Mononuclear cell (primary cell): ENCODE measurements at regions not wholly inside any gene's neighbourhood (a gene's known extent, or its start where the extent isn't known, plus 50 kb on each side); places are given as distances from the start of the nearest gene placed in this dataset.
"Not testable (repeated sequence)": the region's sequence is repeated elsewhere in the genome, so short reads cannot be mapped to it uniquely, and the experiment has no call there.

Source experiments
- H3K27me3 ChIP-seq: 2 replicates; pipeline ENCODE4 v1.6.0; 2011; ENCODE audit warnings: low read length, control low read depth; ENCODE audit not compliant: insufficient read depth
- H3K4me1 ChIP-seq: 2 replicates; pipeline ENCODE4 v1.5.1; 2011; ENCODE audit warnings: mild to moderate bottlenecking, low read length, control low read depth; ENCODE audit not compliant: insufficient read depth
- H3K4me3 ChIP-seq: 2 replicates; pipeline ENCODE4 v1.5.1; 2011; ENCODE audit warnings: mild to moderate bottlenecking, low read length, moderate library complexity
- H3K9me3 ChIP-seq: 2 replicates; pipeline ENCODE4 v1.5.1; 2011; ENCODE audit warnings: low read depth, mild to moderate bottlenecking, control low read depth, low read length

DNA sequence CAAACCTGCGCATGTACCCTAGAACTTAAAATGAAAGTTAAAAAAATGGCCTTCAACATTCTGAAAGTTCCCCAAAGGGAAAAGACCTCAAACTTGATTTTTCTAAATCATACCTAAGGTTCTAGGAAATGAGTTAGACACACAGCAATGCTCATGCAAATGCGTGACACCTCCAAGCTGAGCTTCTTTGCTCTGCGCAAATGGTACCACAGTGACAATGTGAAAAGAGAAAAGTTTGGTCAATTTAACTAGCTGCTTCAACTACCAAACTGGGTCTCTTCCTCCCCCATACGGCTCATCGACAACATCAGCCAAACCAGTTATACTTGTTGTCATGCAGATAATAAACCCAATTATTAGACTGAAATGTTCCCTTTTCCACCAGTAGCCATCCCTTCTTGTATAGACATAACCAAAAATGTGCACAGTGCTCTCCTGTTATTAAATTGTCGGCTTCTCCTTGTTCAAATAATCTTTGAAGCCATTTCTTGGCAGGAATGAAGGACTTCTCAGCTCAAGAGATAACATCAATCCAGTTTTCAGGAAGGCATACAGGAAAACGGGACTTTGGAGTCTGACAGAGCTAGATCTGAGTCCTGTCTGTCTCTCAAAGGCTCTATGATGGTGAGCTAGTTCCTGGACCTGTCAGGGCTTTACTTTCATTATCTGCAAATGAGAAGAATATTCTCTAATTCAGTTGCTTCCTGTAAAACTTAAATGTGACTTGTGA, 185.6 kb upstream of the NR3C1 start:
- Histone ChIP-seq H3K4me1 (peaks cover 7% of the 10 kb centered on the region), H3K27me3 (no peaks in the 10 kb centered on the region), H3K4me3 (no peak overlapping the region), H3K9me3 (no peaks in the 10 kb centered on the region)

DNA sequence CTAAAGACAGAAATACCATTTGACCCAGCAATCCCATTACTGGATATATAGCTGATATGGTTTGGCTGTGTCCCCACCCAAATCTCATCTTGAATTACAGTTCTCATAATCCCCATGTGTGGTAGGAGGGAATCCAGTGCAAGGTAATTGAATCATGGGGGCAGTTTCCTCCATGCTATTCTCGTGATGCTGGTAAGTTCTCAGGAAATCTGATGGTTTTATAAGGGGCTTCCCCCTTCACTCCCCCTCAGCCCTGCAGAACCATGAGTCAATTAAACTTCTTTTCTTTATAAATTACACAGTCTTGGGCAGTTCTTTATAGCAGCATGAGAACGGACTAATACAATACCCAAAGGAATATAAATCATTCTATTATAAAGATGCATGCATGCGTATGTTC, 184.6 kb upstream of the NR3C1 start:
- H3K9me3 ChIP-seq, H3K4me3 ChIP-seq, H3K27me3 ChIP-seq, H3K4me1 ChIP-seq: not testable (repeated sequence)

DNA sequence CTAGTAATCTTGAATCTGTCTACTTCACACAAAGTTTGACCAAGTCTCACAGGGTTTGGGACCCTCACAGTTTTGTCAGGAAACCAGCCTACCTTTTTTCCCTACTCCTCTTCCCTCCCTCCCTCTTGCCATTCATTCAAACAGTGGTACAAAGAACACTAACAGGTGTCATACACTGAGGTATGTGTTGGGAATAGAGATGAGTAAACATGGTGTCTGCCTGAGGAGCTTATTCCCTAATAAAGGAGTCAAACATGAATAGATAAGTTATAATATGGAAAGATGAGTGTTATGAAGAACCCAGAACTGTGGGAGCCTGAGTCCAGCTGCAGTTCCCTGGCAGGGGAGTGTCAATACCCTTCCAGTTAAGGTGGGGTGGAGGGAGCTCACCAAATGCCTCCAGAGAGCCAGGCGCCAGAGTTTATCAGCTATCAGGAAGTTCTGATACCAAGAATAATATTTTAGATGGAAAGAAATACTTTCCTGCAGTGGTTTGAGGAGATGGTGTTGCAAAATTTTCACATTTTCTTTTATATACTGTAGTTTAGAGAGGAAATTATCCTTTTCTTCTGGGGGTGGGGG, 183.4 kb upstream of the NR3C1 start:
- Histone ChIP-seq H3K4me3 (no peak overlapping the region), H3K4me1 (no peaks in the 10 kb centered on the region), H3K27me3 (no peaks in the 10 kb centered on the region), H3K9me3 (no peaks in the 10 kb centered on the region)

DNA sequence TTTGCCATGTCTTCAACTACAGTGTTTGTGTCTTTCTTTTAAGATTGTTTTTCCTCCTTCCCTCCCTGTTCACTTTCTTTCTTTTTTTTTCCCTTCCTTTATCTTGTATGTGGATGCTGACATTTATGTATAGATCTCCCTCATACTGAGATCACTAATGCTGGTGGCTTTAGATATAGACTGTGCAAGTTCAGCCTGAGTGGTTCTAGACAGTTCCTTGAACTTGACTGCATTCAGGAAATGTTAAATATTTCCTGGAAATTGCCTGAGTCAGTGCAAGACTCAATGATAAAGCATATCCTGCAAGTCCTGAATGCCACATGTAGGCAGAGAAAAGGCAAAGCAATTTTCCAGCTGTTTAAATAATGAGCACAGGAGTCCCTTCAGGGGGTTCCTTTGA, 182.5 kb upstream of the NR3C1 start:
- H3K27me3 ChIP-seq, result no peaks in the 10 kb centered on the region
- H3K4me3 ChIP-seq, result no peak overlapping the region
- no peaks in the 10 kb centered on the region for H3K4me1 ChIP-seq
- no peaks in the 10 kb centered on the region for H3K9me3 ChIP-seq

DNA sequence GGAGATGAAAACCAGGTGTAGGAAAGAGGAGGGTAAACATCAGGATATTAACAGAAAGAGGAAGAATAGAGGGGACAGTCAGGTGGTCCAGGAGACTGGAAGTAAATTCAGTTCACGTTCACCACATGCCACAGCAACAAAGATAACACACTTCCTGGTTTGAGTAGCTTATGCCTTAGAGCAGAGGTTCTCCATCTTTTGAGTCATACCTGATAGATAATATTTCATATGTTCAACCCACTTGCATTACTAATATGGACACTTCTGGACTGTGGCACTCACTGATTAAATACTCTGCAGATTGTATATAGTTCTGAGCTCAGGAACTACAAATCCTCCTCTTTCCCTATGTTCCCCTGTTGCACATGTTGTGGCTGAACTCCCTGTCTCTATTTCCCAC, 179.9 kb upstream of the NR3C1 start:
- H3K4me1 ChIP-seq, result no peaks in the 10 kb centered on the region
- no peaks in the 10 kb centered on the region for H3K9me3 ChIP-seq
- no peaks in the 10 kb centered on the region for H3K27me3 ChIP-seq
- H3K4me3 ChIP-seq, result no peak overlapping the region

DNA sequence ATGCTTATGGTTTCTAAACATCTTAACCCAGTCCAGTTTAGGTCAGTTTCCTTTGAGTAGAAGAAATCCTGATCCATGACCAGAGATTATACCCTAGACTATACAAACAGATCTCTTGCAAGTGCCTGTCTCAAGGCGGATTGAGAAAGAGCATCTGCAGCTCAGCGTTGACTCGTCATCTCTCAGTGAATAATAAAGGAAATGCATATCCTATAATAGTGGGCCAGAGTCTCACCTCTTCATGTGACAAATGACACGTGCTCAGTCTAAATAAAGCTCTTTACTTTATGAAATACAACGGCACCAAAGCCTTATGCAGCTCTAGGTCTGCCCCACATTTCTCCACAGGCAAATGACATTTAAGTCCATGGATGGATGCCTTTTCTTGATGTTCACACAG, 179.4 kb upstream of the NR3C1 start:
- Histone ChIP-seq H3K4me1 (no peaks in the 10 kb centered on the region), H3K9me3 (no peaks in the 10 kb centered on the region), H3K4me3 (no peak overlapping the region), H3K27me3 (no peaks in the 10 kb centered on the region)

DNA sequence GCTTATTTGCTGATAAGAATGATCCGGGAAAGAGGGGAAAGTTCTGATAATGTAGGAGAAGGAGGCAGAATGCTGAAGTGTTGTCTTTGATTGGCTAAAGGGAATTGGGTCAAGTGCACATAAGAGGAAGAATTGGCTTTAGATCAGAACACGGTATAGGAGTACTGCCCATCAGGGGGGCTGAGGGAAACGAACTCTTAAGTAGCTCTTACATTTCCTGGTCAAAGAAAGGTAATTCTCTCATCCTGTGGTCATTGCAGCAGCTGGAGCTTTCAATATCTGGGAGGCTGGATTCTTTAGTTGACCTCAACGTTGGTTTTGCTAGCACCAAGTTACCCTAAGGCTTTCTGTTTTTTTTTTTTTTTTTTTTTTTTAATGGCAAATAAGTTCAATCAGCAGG, 178.7 kb upstream of the NR3C1 start:
- H3K4me3 ChIP-seq, result no peak overlapping the region
- no peaks in the 10 kb centered on the region for H3K4me1 ChIP-seq
- no peaks in the 10 kb centered on the region for H3K9me3 ChIP-seq
- H3K27me3 ChIP-seq, result no peaks in the 10 kb centered on the region

DNA sequence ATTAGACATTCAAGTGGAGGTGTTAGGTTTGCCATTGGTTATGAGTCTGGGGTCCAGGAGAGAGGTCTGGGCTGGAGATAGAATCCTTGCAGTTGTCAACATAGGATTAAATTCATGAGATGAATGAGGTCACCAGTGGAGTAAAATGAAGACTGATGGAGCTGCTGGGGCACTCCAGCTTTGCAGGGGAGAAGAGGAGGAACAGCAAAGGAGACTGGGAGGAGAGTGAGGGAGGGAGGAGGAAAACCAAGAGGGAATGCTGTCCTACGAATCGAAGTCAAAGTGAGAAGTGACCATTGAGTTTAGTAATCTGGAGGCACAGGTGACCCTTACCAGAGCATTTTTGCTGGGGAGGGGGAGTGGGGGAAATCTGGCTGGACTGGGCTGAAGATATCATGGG, 178.2 kb upstream of the NR3C1 start:
- Histone ChIP-seq H3K4me1 (no peaks in the 10 kb centered on the region), H3K4me3 (no peak overlapping the region), H3K27me3 (no peaks in the 10 kb centered on the region), H3K9me3 (no peaks in the 10 kb centered on the region)

DNA sequence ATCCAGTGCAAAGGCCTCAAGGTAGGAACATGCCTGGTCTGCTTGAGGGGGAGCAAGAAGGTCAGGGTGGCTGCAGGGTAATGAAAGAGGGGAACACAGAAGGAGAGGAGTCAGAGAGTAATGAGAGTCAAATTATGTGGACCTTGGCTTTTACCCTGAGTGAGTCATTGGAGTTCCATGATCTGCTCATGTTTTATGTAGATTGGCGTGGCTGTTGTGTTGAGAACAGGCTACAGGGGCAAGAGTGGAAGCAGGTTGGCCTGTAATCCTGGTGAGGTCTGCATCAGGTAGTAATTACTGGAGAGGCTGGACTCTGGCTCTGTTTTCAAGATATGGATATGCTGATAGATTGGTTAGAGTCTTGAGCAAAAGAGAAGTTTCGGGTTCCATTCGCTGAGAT, 177.7 kb upstream of the NR3C1 start:
- Histone ChIP-seq H3K4me3 (no peak overlapping the region), H3K4me1 (no peaks in the 10 kb centered on the region), H3K9me3 (no peaks in the 10 kb centered on the region), H3K27me3 (no peaks in the 10 kb centered on the region)

DNA sequence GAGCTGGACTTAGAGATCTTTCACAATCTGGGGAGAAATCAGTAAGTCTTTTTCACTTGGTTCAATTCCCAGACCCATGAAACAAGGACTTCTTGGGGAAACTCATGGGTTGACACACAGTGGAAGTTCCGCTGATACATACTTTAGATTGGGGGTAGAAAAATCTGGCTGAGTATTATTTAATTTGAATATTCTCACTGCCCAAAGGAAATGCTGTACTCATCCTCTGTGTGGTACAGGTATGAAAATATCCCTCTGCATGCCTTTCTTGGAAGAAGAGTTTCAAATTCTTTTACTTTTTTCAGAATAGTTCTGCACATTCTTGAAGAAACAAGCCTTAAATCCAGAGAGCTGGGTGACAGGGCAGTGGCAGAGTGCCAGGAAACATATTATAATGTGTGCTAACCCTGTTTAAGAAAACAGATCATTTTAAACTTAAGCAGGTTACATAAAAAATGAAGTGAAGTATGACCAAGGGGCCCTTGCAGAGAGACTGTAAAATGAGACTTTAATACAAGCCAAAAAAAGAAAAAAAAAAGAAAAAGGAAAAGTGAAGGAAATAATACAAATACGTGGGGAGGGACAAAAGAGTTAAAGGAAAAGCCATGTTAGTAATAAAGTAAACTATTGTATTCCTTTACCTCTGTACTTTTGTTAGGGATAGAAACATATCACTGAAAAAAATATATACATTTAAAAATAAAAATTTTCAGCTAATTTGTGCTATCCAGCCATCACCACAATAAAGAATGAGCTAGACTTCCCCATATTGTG, 173.4 kb upstream of the NR3C1 start:
- H3K4me3 ChIP-seq, result no peak overlapping the region
- no peaks in the 10 kb centered on the region for H3K9me3 ChIP-seq
- H3K4me1 ChIP-seq, result peaks cover 3% of the 10 kb centered on the region
- no peaks in the 10 kb centered on the region for H3K27me3 ChIP-seq

DNA sequence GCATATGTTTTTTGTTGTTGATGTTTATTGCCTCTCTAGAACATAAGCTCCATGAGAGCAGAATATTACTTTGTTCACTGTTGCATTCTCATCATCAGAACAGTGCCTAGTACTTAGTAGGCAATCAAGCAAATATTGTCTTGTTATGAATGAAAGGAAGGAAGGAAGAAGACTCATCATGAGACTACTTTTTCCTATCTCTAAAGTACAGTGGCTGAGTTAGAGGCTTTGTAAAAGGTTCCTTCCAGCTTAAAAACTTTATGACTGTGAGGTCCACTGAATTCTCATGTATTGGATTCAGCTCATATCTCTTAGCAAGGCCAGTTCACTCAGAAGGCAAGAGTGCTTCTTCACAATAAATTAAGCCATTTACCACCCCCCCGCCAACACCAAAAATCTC, 171.8 kb upstream of the NR3C1 start:
- Histone ChIP-seq H3K4me1 (peaks cover 3% of the 10 kb centered on the region), H3K9me3 (no peaks in the 10 kb centered on the region), H3K27me3 (no peaks in the 10 kb centered on the region), H3K4me3 (no peak overlapping the region)

DNA sequence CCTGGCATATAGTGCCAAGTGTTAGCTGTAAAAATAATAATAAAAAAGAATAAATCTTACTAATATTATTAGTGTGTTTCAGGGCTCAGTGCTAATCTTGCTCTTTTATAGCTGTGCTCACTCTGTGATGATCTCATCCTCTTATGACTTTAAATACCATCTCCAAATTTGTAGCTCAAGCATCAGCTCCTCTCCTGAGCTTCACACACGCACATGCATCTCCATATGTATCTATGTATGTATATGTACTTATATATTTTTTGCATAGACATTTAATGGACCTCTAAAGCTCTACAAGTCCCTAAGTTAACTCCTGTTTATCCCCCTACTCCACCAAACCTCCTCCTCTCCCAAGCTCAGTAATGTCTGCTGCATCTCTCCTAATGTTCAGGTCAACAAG, 170.8 kb upstream of the NR3C1 start:
- peaks cover 3% of the 10 kb centered on the region for H3K4me1 ChIP-seq

DNA sequence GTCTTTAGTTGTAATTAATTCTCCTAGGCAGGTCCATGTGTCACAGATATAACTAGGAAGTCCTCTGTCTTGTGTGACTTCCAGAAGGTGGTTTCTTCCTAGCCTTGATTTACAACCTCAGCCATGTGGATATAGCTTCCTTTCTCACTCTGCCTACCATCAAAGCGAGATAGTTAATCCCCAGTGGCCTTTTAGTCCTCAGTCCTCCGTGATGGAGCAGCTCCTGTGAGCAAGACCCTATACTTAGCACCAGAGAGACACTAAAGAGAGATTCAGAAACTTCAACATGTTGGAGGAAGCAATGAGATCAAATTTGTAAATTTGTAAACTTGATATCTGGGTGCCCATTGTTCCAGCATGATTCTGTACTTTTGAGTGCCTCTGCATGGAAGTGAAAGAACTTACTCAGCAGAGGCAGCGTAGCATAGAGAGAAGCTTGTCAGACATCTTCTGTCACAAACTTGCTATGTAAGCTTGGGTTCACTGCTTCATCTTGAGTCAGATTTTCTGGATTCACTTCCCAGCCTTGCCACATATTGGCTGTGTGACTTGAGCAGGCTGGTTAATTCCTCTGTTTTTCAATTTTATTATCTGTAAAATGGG, 170.2 kb upstream of the NR3C1 start:
- H3K27me3 ChIP-seq, result no peaks in the 10 kb centered on the region
- no peak overlapping the region for H3K4me3 ChIP-seq
- no peaks in the 10 kb centered on the region for H3K9me3 ChIP-seq
- peaks cover 3% of the 10 kb centered on the region for H3K4me1 ChIP-seq

More for the DNA sequence above, 170.8 kb upstream of the NR3C1 start:
- H3K27me3 ChIP-seq, result no peaks in the 10 kb centered on the region
- H3K4me3 ChIP-seq, result no peak overlapping the region
- H3K9me3 ChIP-seq, result no peaks in the 10 kb centered on the region

DNA sequence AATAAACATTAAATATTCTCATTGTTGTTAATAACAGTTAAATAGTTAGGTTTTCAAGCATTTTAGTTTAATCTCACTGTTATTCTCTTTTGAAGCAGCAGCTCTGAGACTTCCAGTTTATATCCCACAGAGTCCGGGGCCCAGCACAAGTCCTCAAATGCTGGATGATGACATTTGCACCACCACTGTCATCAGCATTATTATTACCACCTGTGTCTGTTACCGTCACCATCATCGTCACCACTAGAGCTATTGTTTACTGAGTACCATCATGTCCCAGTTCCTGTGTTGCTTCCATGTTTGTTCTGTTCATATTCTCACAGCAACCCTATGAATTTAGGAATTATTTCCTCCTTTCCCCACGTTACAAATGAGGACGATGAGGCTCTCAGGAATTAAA, 169.2 kb upstream of the NR3C1 start:
- H3K27me3 ChIP-seq, result no peaks in the 10 kb centered on the region
- no peaks in the 10 kb centered on the region for H3K9me3 ChIP-seq
- no peak overlapping the region for H3K4me3 ChIP-seq
- peaks cover 4% of the 10 kb centered on the region for H3K4me1 ChIP-seq
